ENCODE measurements at regions not wholly inside any gene's neighbourhood (a gene's known extent, or its start where the extent isn't known, plus 50 kb on each side); places are given as distances from the start of the nearest gene placed in this dataset.

- Histone ChIP-seq H3K4me3 (replicated peaks; ENCODE audit: low read depth, low read length) (no peak overlapping the region), H3K27me3 (replicated peaks; ENCODE audit: control insufficient read depth, insufficient read depth, low read length) (no peaks in the 10 kb centered on the region), H3K36me3 (ENCODE audit: control insufficient read depth, insufficient read depth, low read length) (no peaks in the 10 kb centered on the region)
- TF ChIP-seq, protein P1, sequence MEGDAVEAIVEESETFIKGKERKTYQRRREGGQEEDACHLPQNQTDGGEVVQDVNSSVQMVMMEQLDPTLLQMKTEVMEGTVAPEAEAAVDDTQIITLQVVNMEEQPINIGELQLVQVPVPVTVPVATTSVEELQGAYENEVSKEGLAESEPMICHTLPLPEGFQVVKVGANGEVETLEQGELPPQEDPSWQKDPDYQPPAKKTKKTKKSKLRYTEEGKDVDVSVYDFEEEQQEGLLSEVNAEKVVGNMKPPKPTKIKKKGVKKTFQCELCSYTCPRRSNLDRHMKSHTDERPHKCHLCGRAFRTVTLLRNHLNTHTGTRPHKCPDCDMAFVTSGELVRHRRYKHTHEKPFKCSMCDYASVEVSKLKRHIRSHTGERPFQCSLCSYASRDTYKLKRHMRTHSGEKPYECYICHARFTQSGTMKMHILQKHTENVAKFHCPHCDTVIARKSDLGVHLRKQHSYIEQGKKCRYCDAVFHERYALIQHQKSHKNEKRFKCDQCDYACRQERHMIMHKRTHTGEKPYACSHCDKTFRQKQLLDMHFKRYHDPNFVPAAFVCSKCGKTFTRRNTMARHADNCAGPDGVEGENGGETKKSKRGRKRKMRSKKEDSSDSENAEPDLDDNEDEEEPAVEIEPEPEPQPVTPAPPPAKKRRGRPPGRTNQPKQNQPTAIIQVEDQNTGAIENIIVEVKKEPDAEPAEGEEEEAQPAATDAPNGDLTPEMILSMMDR (IDR thresholded peaks at IDR 0.05; ENCODE audit: insufficient read depth, low read length, poor library complexity, severe bottlenecking) = no peak
- DNase-seq (ENCODE audit: extremely low read depth, insufficient read length) = no peak
These were observed 2349.0 kb upstream of the TENM3 start for GRCh38 chr4:179894066-179894778.

GRCh38 chr4:179919587-179919986 is 2323.6 kb upstream of the TENM3 start:
- TF ChIP-seq, protein P1 (IDR thresholded peaks at IDR 0.05; ENCODE audit: insufficient read depth, low read length, poor library complexity, severe bottlenecking) = no peak
- Histone ChIP-seq H3K27me3 (replicated peaks; ENCODE audit: control insufficient read depth, insufficient read depth, low read length) (no peaks in the 10 kb centered on the region), H3K4me3 (replicated peaks; ENCODE audit: low read depth, low read length) (no peak overlapping the region), H3K36me3 (ENCODE audit: control insufficient read depth, insufficient read depth, low read length) (no peaks in the 10 kb centered on the region)
- no peak for DNase-seq (ENCODE audit: extremely low read depth, insufficient read length)

- H3K27me3 ChIP-seq (replicated peaks; ENCODE audit: control insufficient read depth, insufficient read depth, low read length) = no peaks in the 10 kb centered on the region
- no peaks in the 10 kb centered on the region for H3K36me3 ChIP-seq (ENCODE audit: control insufficient read depth, insufficient read depth, low read length)
- TF ChIP-seq, protein P1 (IDR thresholded peaks at IDR 0.05; ENCODE audit: insufficient read depth, low read length, poor library complexity, severe bottlenecking) = no peak
- DNase-seq (ENCODE audit: extremely low read depth, insufficient read length) = peak; percentile 0
- no peak overlapping the region for H3K4me3 ChIP-seq (replicated peaks; ENCODE audit: low read depth, low read length)
These were observed 2315.7 kb upstream of the TENM3 start for GRCh38 chr4:179927473-179927872.

DNA sequence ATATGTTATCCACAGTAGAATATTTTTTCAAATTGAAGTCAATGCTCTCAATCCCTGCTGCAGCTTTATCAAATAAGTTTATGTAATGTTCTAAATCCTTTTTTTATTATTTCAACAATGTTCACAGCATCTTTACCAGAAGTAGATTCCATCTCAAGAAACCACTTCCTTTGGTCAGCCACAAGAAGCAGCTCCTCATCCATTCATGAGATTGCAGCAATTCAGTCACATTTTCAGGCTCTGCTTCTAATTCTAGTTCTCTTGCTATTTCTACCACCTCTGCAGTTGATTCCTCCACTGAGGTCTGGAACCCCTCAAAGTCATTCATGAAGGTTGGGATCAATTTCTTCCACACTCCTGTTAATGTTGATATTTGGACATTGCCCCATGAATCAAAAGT is 2301.3 kb upstream of the TENM3 start:
- no peaks in the 10 kb centered on the region for H3K36me3 ChIP-seq (ENCODE audit: control insufficient read depth, insufficient read depth, low read length)
- no peak overlapping the region for H3K4me3 ChIP-seq (replicated peaks; ENCODE audit: low read depth, low read length)
- H3K27me3 ChIP-seq (replicated peaks; ENCODE audit: control insufficient read depth, insufficient read depth, low read length) = no peaks in the 10 kb centered on the region
- DNase-seq (ENCODE audit: extremely low read depth, insufficient read length) = no peak
- TF ChIP-seq, protein P1 (IDR thresholded peaks at IDR 0.05; ENCODE audit: insufficient read depth, low read length, poor library complexity, severe bottlenecking) = no peak

- no peaks in the 10 kb centered on the region for H3K27me3 ChIP-seq (replicated peaks; ENCODE audit: control insufficient read depth, insufficient read depth, low read length)
- no peak overlapping the region for H3K4me3 ChIP-seq (replicated peaks; ENCODE audit: low read depth, low read length)
- TF ChIP-seq, protein P1 (IDR thresholded peaks at IDR 0.05; ENCODE audit: insufficient read depth, low read length, poor library complexity, severe bottlenecking) = no peak
- no peaks in the 10 kb centered on the region for H3K36me3 ChIP-seq (ENCODE audit: control insufficient read depth, insufficient read depth, low read length)
- DNase-seq (ENCODE audit: extremely low read depth, insufficient read length) = no peak
These were observed 2266.4 kb upstream of the TENM3 start for GRCh38 chr4:179976777-179977176.

GRCh38 chr4:179977378-179977777 is 2265.8 kb upstream of the TENM3 start:
- TF ChIP-seq, protein P1 (IDR thresholded peaks at IDR 0.05; ENCODE audit: insufficient read depth, low read length, poor library complexity, severe bottlenecking) = no peak
- no peak overlapping the region for H3K4me3 ChIP-seq (replicated peaks; ENCODE audit: low read depth, low read length)
- no peaks in the 10 kb centered on the region for H3K27me3 ChIP-seq (replicated peaks; ENCODE audit: control insufficient read depth, insufficient read depth, low read length)
- no peak for DNase-seq (ENCODE audit: extremely low read depth, insufficient read length)
- no peaks in the 10 kb centered on the region for H3K36me3 ChIP-seq (ENCODE audit: control insufficient read depth, insufficient read depth, low read length)
